OCI-LY7 (cell line): ENCODE measurements at regions not wholly inside any gene's neighbourhood (a gene's known extent, or its start where the extent isn't known, plus 50 kb on each side); places are given as distances from the start of the nearest gene placed in this dataset.

Experiments used
- BruUV-seq: library from RNA; stranded (reverse); fragments of 400-500 nt; replicated peaks from 2 replicates; lab custom pipeline; 2021; lab: Mats Ljungman, UMichigan
- CTCF ChIA-PET: fragments of 300-600 bp; sonication (Branson Sonifier 250); formaldehyde crosslinking; loops from one replicate; lab custom pipeline; 2022; ENCODE audit warnings: antibody characterized with exemption; ENCODE audit not compliant: unreplicated experiment; lab: Charles Lee
- POLR2A ChIA-PET: fragments of 300-600 bp; sonication (Branson Sonifier 250); formaldehyde crosslinking; loops from one replicate; lab custom pipeline; 2022; ENCODE audit warnings: antibody characterized with exemption; lab: Charles Lee
- DNase-seq: peaks from one replicate; pipeline ENCODE4 v3.0.0-alpha.2; 2015; ENCODE audit warnings: low spot score
- H2AFZ ChIP-seq: fragments of 200-600 bp; sonication (generic), shearing (Covaris generic); 2 replicates; pipeline ENCODE4 v1.6.1; 2014; ENCODE audit warnings: mild to moderate bottlenecking, antibody characterized with exemption, low read length, moderate library complexity
- H3K27ac ChIP-seq: fragments of 200-600 bp; sonication (generic); 2 replicates; pipeline ENCODE4 v1.5.1; 2014; ENCODE audit warnings: mixed run types, low read depth, mild to moderate bottlenecking, moderate library complexity, low read length, inconsistent platforms; ENCODE audit not compliant: poor library complexity, severe bottlenecking
- H3K36me3 ChIP-seq: fragments of 200-600 bp; sonication (generic); 2 replicates; pipeline ENCODE4 v1.6.1; 2014; ENCODE audit warnings: mild to moderate bottlenecking, antibody characterized with exemption, low read length, moderate library complexity, mixed read lengths; ENCODE audit not compliant: insufficient read depth
- H3K4me1 ChIP-seq: fragments of 200-600 bp; sonication (generic); 2 replicates; pipeline ENCODE4 v1.5.1; 2014; ENCODE audit warnings: mild to moderate bottlenecking, low read length; ENCODE audit not compliant: insufficient read depth, poor library complexity, severe bottlenecking
- H3K4me2 ChIP-seq: fragments of 200-600 bp; sonication (generic); 2 replicates; pipeline ENCODE4 v1.6.1; 2014; ENCODE audit warnings: mild to moderate bottlenecking, low read length
- H3K4me3 ChIP-seq: fragments of 200-600 bp; sonication (generic); 2 replicates; pipeline ENCODE4 v1.5.1; 2014; ENCODE audit warnings: mild to moderate bottlenecking, low read depth, low read length; ENCODE audit not compliant: poor library complexity, severe bottlenecking
- H3K79me2 ChIP-seq: fragments of 200-600 bp; sonication (generic); 2 replicates; pipeline ENCODE4 v1.6.1; 2016; ENCODE audit warnings: low read depth, mild to moderate bottlenecking, low read length, moderate library complexity, mixed read lengths; ENCODE audit not compliant: insufficient read depth
- H3K9me2 ChIP-seq: fragments of 200-600 bp; sonication (generic); 2 replicates; pipeline ENCODE4 v1.6.1; 2016; ENCODE audit warnings: mild to moderate bottlenecking, low read length, mixed read lengths; ENCODE audit not compliant: insufficient read depth
- H3K9me3 ChIP-seq: fragments of 200-600 bp; sonication (generic); 2 replicates; pipeline ENCODE4 v1.6.1; 2014; ENCODE audit warnings: mild to moderate bottlenecking, mixed run types, low read length, mixed read lengths
- H4K20me1 ChIP-seq: fragments of 200-600 bp; sonication (generic); 2 replicates; pipeline ENCODE4 v1.6.1; 2014; ENCODE audit warnings: mild to moderate bottlenecking, antibody characterized with exemption, low read length, moderate library complexity, mixed read lengths; ENCODE audit not compliant: insufficient read depth
- EZH2phosphoT487 ChIP-seq: fragments of 200-600 bp; sonication (generic); IDR thresholded peaks from 2 replicates; pipeline ENCODE4 v1.6.1; 2018; ENCODE audit warnings: low read depth, borderline replicate concordance, mild to moderate bottlenecking, mixed run types, antibody characterized with exemption, low read length, moderate library complexity, mixed read lengths
- intact Hi-C: fragments of 100-400 bp; cut with micrococcal nuclease; formaldehyde crosslinking; loops from one replicate; pipeline ENCODE4 v1.10.0; 2022; ENCODE audit not compliant: unreplicated experiment
- TF ChIP-seq, protein P1 (sequence below): fragments of 200-600 bp; sonication (generic); conservative IDR thresholded peaks from 2 replicates; pipeline ENCODE4 v1.5.1; 2014; ENCODE audit warnings: mild to moderate bottlenecking, antibody characterized with exemption, low read length, moderate library complexity, mixed read lengths

GRCh38 chr10:35795131-35795824 is 153.2 kb upstream of the FZD8 start:
- no peaks in the 10 kb centered on the region for H3K36me3 ChIP-seq
- TF ChIP-seq, protein P1, sequence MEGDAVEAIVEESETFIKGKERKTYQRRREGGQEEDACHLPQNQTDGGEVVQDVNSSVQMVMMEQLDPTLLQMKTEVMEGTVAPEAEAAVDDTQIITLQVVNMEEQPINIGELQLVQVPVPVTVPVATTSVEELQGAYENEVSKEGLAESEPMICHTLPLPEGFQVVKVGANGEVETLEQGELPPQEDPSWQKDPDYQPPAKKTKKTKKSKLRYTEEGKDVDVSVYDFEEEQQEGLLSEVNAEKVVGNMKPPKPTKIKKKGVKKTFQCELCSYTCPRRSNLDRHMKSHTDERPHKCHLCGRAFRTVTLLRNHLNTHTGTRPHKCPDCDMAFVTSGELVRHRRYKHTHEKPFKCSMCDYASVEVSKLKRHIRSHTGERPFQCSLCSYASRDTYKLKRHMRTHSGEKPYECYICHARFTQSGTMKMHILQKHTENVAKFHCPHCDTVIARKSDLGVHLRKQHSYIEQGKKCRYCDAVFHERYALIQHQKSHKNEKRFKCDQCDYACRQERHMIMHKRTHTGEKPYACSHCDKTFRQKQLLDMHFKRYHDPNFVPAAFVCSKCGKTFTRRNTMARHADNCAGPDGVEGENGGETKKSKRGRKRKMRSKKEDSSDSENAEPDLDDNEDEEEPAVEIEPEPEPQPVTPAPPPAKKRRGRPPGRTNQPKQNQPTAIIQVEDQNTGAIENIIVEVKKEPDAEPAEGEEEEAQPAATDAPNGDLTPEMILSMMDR: no peak
- TF ChIP-seq EZH2phosphoT487: no peak
- H3K79me2 ChIP-seq: no peaks in the 10 kb centered on the region
- intact Hi-C loops: no loop called here
- POLR2A ChIA-PET: interaction anchor here (0.6 kb wide), 1 partner anchor 144 kb away, joined by 3 read pairs; no protein-coding TSS in a partner anchor
- H3K4me3 ChIP-seq: no peak overlapping the region
- no peaks in the 10 kb centered on the region for H3K9me3 ChIP-seq
- CTCF ChIA-PET: no interaction called here
- H3K27ac ChIP-seq: no peak overlapping the region
- H3K4me1 ChIP-seq: no peaks in the 10 kb centered on the region
- no peak for DNase-seq
- no peaks in the 10 kb centered on the region for H4K20me1 ChIP-seq
- no TSS peak for BruUV-seq
- no peak overlapping the region for H3K4me2 ChIP-seq
- H2AFZ ChIP-seq: no peak overlapping the region
- no peaks in the 10 kb centered on the region for H3K9me2 ChIP-seq

- Histone ChIP-seq H3K27ac (no peak overlapping the region), H2AFZ (no peak overlapping the region), H3K79me2 (no peaks in the 10 kb centered on the region), H3K9me3 (no peaks in the 10 kb centered on the region), H3K36me3 (no peaks in the 10 kb centered on the region), H3K4me3 (no peak overlapping the region), H3K4me1 (no peaks in the 10 kb centered on the region), H3K4me2 (no peak overlapping the region), H3K9me2 (no peaks in the 10 kb centered on the region), H4K20me1 (no peaks in the 10 kb centered on the region)
- intact Hi-C loops: no loop called here
- ChIA-PET CTCF (no interaction called here), POLR2A (no interaction called here)
- no peak for DNase-seq
- BruUV-seq: no TSS peak
- TF ChIP-seq, protein P1: no peak
- no peak for TF ChIP-seq EZH2phosphoT487
Measured at GRCh38 chr10:35794703-35795102, 152.6 kb upstream of the FZD8 start.

DNA sequence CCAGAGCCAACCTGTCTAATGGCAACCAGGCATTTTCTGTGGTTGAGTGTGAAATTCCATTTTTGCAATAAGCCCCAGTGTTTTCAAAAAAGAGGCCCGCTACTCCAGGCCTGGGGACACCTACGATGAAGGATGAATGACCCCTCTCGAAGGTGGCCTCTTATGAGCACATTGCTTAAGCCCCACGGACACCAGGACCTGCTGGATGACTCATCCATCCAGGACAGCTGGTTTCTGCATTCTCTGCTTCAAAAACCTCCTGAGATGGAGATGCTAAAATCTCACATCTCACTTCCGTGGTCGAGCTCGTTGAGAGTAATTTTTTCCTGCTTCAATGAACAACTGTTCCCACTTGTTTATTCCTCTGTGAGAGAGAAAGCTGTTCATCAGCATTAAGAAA is 150.2 kb upstream of the FZD8 start:
- BruUV-seq: no TSS peak
- Histone ChIP-seq H3K4me2 (no peak overlapping the region), H3K9me2 (no peaks in the 10 kb centered on the region), H3K9me3 (no peaks in the 10 kb centered on the region), H3K79me2 (no peaks in the 10 kb centered on the region), H3K36me3 (no peaks in the 10 kb centered on the region), H3K4me1 (no peaks in the 10 kb centered on the region), H3K27ac (no peak overlapping the region), H2AFZ (no peak overlapping the region), H4K20me1 (no peaks in the 10 kb centered on the region), H3K4me3 (no peak overlapping the region)
- ChIA-PET POLR2A (no interaction called here), CTCF (interaction anchor here (0.6 kb wide), 1 partner anchor 892 kb away, joined by 3 read pairs; no protein-coding TSS in a partner anchor)
- intact Hi-C loops: no loop called here
- TF ChIP-seq EZH2phosphoT487: no peak
- TF ChIP-seq, protein P1: no peak
- DNase-seq: no peak
